ENCODE measurements at regions not wholly inside any gene's neighbourhood (a gene's known extent, or its start where the extent isn't known, plus 50 kb on each side); places are given as distances from the start of the nearest gene placed in this dataset.

GRCh38 chr1:200247518-200247917 lies 162.3 kb downstream of the ZNF281 start:
- no peak for TF ChIP-seq CTCF (IDR thresholded peaks at IDR 0.05)

DNA sequence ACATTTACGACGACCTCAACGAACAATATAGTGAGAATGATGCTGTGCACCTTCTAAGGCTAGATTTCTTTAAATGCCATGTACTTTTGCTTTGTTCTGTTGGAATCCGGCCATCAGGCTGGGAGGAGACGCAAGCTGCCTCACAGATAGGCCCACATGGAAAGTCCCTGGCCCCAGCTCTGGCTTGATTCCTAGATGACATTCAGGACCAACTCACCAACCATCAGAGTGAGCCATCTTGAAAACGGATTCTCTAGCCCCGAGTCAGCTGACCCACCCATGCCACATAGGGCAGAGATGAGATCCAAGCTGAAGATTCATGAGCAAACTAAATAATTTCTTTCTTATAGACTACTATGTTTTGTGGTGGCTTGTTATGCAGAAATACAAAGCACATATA lies 164.4 kb downstream of the ZNF281 start:
- TF ChIP-seq CTCF (IDR thresholded peaks at IDR 0.05), result no peak

DNA sequence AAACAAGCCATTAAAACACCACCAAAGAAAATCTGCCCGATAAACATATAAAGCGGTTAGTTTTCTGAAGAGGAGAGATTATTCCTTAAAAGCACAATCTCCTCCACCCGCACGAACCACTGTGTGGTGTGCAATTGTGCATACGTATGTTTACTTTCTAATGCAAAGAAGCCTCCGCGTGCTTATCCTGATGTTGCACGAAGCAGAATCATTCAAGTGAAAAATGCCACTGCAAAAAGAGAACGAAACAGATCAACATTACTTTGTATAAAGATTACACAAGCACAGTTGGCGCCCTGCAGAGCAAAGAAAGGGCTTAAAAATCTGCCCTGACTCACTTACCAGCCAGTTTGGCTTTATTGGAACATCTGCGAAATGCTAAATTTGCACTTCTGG lies 166.8 kb downstream of the ZNF281 start:
- no peak for TF ChIP-seq CTCF (IDR thresholded peaks at IDR 0.05)

DNA sequence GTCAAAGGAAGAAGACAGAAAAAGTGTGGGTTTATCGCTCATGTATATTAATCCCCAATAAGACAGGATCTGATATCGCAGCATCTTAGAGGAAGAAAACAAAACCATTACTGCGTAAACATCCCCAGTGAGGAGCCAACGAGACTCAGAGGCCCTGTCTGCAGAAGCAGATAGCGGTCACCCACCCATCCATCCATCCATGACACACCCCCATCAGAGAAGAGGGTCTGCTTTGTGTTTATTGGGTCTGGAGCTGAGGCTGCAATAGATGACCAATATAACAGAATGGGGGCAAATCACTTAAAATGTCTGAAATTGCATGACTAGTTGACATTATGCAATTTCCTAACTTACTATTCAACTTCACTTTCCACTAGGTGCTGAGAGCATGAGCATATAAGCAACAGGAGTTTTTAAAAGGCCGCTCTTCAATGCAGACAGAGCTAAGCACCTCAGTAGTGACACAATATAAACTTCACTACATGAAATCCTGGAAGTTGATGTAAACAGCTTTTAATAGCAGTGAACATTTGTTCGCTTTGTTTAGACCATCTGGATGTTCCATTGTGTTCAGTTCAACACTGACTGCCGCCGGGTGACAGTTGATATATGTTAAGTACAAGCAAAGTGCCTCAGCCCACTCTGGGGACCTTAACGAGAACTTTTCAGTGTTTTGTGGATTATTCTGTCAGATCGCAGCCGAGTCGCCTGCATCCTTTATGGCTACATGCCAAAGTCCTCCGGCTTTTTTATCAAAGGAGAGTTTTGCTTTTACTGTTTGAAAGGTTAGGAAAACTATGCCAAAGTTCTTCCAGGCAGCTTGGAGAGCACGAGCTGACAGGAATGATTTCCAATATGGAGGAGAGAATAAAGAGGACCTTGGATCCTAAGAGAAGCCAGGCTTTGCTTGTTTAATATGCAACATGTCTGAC lies 167.5 kb downstream of the ZNF281 start:
- TF ChIP-seq CTCF (IDR thresholded peaks at IDR 0.05), result no peak

DNA sequence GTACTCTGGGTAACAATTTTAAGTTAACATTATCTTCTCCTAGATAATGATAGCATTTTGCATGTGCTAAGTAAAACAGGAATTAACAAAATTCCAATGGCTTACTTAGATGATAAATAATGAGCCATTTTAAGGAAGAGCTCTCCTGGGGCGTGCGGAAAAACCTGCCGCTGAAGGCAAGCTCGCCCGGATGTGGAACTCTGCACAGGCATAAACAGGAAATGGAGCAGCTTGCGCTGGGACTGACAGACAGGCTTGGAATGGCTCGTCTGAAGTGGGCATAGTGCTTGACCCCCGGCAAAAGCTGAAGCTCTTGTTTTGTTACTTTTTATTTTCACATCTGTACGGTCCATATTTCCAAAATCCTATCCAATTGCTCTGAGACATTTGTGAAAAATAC lies 169.2 kb downstream of the ZNF281 start:
- no peak for TF ChIP-seq CTCF (IDR thresholded peaks at IDR 0.05)

GRCh38 chr1:200238311-200238710 lies 171.5 kb downstream of the ZNF281 start:
- no peak for TF ChIP-seq CTCF (IDR thresholded peaks at IDR 0.05)

GRCh38 chr1:200237066-200237465 lies 172.8 kb downstream of the ZNF281 start:
- TF ChIP-seq CTCF (IDR thresholded peaks at IDR 0.05), result no peak

Data from LNCAP (cell line).